Activated CD8-positive, alpha-beta T cell treated with anti-CD3 and anti-CD28 coated beads, Interleukin-2, amount 10 ng/mL, durations not matched to agents 7 days and 5 days (primary cell): ENCODE measurements at regions not wholly inside any gene's neighbourhood (a gene's known extent, or its start where the extent isn't known, plus 50 kb on each side); places are given as distances from the start of the nearest gene placed in this dataset.

ENCODE experiments used
- ATAC-seq: fragments of 150-1000 bp; cut with Tn5 transposase; one replicate; pipeline ENCODE4 v1.10.0; 2021; ENCODE audit warnings: moderate library complexity
- CTCF ChIA-PET: fragments of 350-600 bp; sonication (Branson Sonifier 250); formaldehyde crosslinking; loops from one replicate; lab custom pipeline; 2021; ENCODE audit warnings: antibody characterized with exemption; lab: Charles Lee
- POLR2A ChIA-PET: fragments of 350-600 bp; sonication (Branson Sonifier 250); formaldehyde crosslinking; loops from one replicate; lab custom pipeline; 2021; ENCODE audit warnings: antibody characterized with exemption; lab: Charles Lee
- DNase-seq: peaks from one replicate; pipeline ENCODE4 v3.0.0-alpha.2; 2020
- H3K27ac Mint-ChIP-seq: one replicate; pipeline ENCODE4 v1.8.0; 2021; ENCODE audit warnings: mild to moderate bottlenecking, mixed read lengths
- H3K27me3 Mint-ChIP-seq: one replicate; pipeline ENCODE4 v1.8.0; 2021; ENCODE audit warnings: low read depth, mixed read lengths
- H3K36me3 Mint-ChIP-seq: one replicate; pipeline ENCODE4 v1.8.0; 2021; ENCODE audit warnings: low read depth, mixed read lengths
- H3K4me1 Mint-ChIP-seq: one replicate; pipeline ENCODE4 v1.8.0; 2021; ENCODE audit warnings: low read depth, mixed read lengths
- H3K4me3 Mint-ChIP-seq: one replicate; pipeline ENCODE4 v1.8.0; 2021; ENCODE audit warnings: mild to moderate bottlenecking, mixed read lengths
- H3K9me3 Mint-ChIP-seq: one replicate; pipeline ENCODE4 v1.8.0; 2022; ENCODE audit warnings: mixed read lengths; ENCODE audit not compliant: insufficient read depth

DNA sequence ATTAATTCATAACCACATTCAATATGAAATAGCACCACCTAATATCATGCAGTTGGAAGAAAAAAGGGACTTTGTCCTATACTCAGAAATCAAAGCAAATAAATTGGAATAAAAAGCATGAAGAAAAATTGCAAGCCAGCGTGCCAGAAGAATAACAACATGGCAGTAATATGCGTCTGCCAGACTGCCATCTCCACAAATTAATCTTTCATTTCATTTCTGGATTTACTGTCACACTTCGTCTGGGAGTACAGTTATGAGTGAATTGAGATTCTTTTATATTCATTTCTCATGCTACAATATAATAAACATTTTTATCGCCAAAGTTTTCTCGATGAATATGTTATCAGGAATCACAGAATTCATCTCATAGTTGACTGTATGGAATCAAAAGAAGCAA, 1327.7 kb upstream of the SEL1L start:
- no peak for DNase-seq
- CTCF ChIA-PET = no interaction called here
- no peak overlapping the region for H3K27ac Mint-ChIP-seq

DNA sequence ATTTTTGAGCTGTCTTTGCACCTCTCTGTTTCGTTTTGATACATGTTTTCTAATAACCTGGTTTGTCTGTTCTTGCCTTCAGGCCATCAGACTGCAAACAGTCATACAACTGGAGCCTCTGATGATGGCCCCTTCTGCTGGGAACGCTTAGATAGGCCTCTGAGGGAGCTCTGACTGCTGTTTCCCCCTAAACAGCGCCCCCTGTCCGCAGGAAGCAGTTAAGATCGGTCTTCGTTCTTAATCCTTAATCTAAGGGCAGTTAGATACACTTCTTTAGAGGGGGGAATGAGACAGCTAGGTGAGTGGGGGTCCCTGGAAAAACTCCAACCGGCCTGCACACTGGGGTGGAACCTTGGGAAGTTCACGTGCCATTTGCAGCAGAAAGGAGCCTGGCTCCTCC, 1338.8 kb upstream of the SEL1L start:
- Mint-ChIP-seq H3K9me3 (peaks cover under 1% of the 10 kb centered on the region), H3K27me3 (no peaks in the 10 kb centered on the region), H3K27ac (no peak overlapping the region), H3K4me1 (no peaks in the 10 kb centered on the region), H3K36me3 (no peaks in the 10 kb centered on the region), H3K4me3 (no peak overlapping the region)
- DNase-seq = no peak
- ChIA-PET CTCF (no interaction called here), POLR2A (no interaction called here)
- no peak for ATAC-seq

More for the DNA sequence above, 1327.7 kb upstream of the SEL1L start:
- Mint-ChIP-seq H3K9me3 (peaks cover 3% of the 10 kb centered on the region), H3K4me1 (no peaks in the 10 kb centered on the region), H3K4me3 (no peak overlapping the region), H3K27me3 (no peaks in the 10 kb centered on the region), H3K36me3 (no peaks in the 10 kb centered on the region)
- ATAC-seq = no peak
- POLR2A ChIA-PET = no interaction called here

DNA sequence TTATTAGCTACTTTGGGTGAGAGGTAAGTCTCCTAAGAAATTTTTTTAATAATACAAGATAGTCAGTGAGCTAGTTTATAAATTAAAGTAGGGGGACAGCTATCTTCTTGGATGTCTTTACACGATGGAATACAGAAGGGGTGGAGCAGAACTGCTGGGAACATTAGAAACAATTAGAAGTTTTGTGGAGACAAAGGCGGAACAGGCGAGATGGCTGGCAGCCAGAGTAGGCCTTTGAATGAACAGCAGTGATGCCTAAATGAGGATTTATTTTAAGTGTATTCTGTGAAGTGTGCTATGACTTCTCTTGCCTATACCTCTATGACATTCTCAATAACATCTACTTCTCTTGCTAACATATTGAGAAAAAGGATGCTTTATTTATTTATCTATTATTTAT, 1345.3 kb upstream of the SEL1L start:
- H3K4me3 Mint-ChIP-seq = no peak overlapping the region
- H3K36me3 Mint-ChIP-seq = no peaks in the 10 kb centered on the region
- no peaks in the 10 kb centered on the region for H3K27me3 Mint-ChIP-seq
- ChIA-PET CTCF (no interaction called here), POLR2A (no interaction called here)
- no peak for ATAC-seq
- DNase-seq = no peak
- H3K4me1 Mint-ChIP-seq = no peaks in the 10 kb centered on the region
- H3K9me3 Mint-ChIP-seq = peaks cover 15% of the 10 kb centered on the region
- H3K27ac Mint-ChIP-seq = no peak overlapping the region

DNA sequence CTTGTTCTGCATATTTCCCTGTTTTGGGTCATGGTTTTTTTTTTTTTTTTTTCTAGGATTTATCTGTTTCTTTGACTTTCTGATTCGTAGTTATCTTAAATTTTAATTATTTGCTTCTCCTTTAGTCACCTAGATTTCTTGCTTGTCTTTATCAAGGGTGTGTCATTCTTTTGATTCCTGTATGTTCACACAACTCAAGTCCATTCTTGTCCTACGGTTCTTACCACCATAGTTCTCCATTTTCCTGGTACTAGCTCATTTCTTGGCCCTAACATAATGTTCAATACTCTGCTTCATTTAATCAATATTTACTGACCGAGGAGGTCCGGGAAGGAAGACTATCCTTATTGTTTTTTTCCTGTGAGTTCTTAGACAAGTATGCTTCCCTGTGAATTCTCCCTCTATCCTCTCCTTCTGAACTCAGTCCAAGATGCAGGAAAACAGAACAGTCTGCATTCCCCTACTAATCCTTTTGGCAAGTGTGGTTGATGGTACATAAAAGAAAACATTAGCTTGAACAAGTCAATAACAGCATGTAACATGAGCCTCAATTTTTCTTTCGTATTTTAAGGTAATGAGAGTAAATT, 1346.4 kb upstream of the SEL1L start:
- H3K27me3 Mint-ChIP-seq = no peaks in the 10 kb centered on the region
- ATAC-seq (no peak), DNase-seq (no peak)
- no peak overlapping the region for H3K4me3 Mint-ChIP-seq
- ChIA-PET CTCF (no interaction called here), POLR2A (no interaction called here)
- no peaks in the 10 kb centered on the region for H3K4me1 Mint-ChIP-seq
- peaks cover 15% of the 10 kb centered on the region for H3K9me3 Mint-ChIP-seq
- no peak overlapping the region for H3K27ac Mint-ChIP-seq
- H3K36me3 Mint-ChIP-seq = no peaks in the 10 kb centered on the region

DNA sequence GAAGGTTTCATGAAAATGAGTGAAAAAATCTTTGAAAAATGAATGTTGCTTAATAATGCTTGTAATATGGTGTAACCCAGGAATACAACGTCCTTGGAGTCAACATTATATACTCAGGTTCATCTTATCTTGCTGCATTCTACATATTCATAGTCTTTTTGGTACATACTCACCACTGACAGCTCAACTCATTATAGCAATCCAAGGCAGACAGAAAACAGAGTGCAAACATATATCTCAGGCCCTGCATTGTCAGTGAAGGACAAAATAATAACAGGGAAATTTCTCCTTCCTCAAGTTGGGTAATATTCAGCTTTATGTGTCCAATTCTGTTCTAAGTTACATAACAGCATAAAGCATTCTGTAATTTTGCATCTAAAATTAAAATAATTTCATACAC, 1353.0 kb upstream of the SEL1L start:
- H3K36me3 Mint-ChIP-seq = no peaks in the 10 kb centered on the region
- peaks cover 21% of the 10 kb centered on the region for H3K9me3 Mint-ChIP-seq
- DNase-seq = no peak
- H3K4me1 Mint-ChIP-seq = no peaks in the 10 kb centered on the region
- POLR2A ChIA-PET = no interaction called here
- H3K27ac Mint-ChIP-seq = no peak overlapping the region
- CTCF ChIA-PET = no interaction called here
- no peaks in the 10 kb centered on the region for H3K27me3 Mint-ChIP-seq
- no peak overlapping the region for H3K4me3 Mint-ChIP-seq
- no peak for ATAC-seq

DNA sequence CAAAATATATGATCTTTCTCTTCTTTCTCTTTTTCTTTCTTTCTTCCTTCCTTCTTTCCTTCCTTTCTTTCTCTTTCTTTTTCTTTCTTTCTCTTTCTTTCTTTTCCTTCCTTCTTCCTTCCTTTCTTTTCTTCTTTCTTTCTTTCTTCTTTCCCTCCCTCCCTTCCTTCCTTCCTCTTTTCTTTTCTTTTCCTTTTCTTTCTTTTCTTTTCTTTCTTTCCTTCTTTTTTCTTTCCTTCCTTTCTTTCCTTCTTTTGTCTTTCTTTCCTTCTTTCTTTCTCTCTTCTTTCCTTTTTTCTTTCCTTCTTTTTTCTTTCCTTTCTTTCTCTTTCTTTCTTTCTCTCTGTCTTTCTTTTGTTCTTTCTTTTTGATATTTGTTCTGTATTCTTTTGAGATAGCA, 1356.0 kb upstream of the SEL1L start:
- Mint-ChIP-seq H3K36me3 (no peaks in the 10 kb centered on the region), H3K4me1 (no peaks in the 10 kb centered on the region), H3K27me3 (no peaks in the 10 kb centered on the region), H3K9me3 (peaks cover 14% of the 10 kb centered on the region), H3K4me3 (no peak overlapping the region), H3K27ac (no peak overlapping the region)
- no peak for ATAC-seq
- no peak for DNase-seq
- ChIA-PET POLR2A (no interaction called here), CTCF (no interaction called here)

DNA sequence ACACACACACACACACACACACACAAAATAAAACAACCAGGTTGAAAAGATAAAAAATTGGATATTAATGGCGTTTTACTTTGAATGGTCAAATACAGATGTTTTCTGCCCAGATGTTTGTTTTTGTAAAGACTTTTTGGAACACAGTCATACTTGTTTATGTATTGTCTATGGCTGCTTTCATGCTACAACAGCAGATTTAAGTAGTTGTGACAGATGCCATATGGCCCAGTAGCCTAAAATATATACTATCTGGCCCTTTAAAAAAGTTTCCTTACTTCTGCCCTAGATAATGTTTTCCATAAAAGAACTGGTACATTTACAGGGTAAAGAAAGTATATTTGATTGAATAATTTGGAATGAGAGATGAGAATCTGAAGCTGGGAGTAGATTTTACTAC, 1362.8 kb upstream of the SEL1L start:
- H3K4me3 Mint-ChIP-seq = no peak overlapping the region
- DNase-seq = no peak
- ATAC-seq = no peak
- ChIA-PET CTCF (no interaction called here), POLR2A (no interaction called here)
- H3K27me3 Mint-ChIP-seq = no peaks in the 10 kb centered on the region
- peaks cover 6% of the 10 kb centered on the region for H3K9me3 Mint-ChIP-seq
- H3K4me1 Mint-ChIP-seq = no peaks in the 10 kb centered on the region
- no peaks in the 10 kb centered on the region for H3K36me3 Mint-ChIP-seq
- no peak overlapping the region for H3K27ac Mint-ChIP-seq

DNA sequence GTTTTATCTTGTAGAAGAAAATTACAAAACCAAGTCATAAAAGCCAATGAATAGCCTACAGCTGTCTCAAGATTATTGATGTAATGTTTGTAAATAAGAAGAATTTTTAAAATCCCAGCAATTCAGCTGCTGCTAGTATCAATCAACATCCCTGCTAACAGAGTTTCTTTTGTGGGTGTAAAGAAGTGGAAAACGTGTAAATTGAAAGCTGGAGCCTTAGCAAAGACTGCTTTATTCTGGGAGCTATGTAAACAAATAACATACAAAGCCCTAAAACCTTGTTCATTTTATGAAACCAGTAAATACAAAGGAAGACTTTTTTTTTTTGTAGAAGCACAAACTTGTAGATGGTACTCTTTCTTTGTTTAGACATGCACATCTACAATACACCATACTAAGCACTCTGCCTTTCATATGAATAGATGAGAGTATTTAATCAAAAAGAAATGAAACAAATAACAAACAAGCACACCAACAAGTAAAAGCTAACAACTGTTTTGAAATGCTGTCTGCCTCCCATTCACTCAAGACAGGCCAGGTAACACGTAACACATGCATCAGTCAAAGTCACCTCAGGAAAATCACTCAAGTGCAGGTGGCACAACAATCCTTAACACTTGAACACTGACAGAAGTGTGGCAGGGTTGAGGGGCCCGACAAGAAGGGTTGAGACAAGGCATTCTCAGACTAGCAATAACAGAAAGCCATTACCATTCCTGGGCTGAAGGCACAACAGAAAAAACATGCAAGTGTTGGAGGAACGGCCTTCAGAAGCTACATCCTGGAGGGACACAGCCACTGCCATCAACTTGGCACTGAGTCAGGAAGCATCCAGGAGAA, 1364.0 kb upstream of the SEL1L start:
- H3K27ac Mint-ChIP-seq = no peak overlapping the region
- no peak for DNase-seq
- H3K4me3 Mint-ChIP-seq = no peak overlapping the region
- no peaks in the 10 kb centered on the region for H3K4me1 Mint-ChIP-seq
- ChIA-PET CTCF (no interaction called here), POLR2A (no interaction called here)
- no peaks in the 10 kb centered on the region for H3K36me3 Mint-ChIP-seq
- no peak for ATAC-seq
- H3K27me3 Mint-ChIP-seq = no peaks in the 10 kb centered on the region
- peaks cover 6% of the 10 kb centered on the region for H3K9me3 Mint-ChIP-seq

DNA sequence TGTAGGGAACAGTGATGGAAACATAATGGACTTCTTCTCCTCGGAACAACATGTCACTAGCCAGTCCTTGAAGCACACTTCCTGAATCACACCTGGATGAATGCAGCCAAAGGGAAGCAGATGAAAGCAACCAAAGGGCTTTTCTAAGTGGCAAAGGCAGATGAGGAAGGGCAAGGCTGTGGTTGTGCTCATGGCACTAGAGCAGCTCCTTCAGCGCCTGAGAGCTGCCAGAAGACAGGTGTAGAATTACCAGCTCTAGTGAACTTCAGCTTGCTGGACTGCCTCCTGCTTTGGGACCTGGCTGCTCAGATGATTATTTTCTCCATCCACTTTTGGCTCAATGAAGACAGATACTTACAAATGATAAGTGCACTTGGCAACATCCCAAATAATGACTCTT, 1372.1 kb upstream of the SEL1L start:
- POLR2A ChIA-PET = no interaction called here
- Mint-ChIP-seq H3K36me3 (no peaks in the 10 kb centered on the region), H3K9me3 (peaks cover 22% of the 10 kb centered on the region), H3K4me3 (no peak overlapping the region), H3K4me1 (no peaks in the 10 kb centered on the region), H3K27me3 (no peaks in the 10 kb centered on the region), H3K27ac (no peak overlapping the region)
- CTCF ChIA-PET = no interaction called here
- no peak for ATAC-seq
- no peak for DNase-seq

DNA sequence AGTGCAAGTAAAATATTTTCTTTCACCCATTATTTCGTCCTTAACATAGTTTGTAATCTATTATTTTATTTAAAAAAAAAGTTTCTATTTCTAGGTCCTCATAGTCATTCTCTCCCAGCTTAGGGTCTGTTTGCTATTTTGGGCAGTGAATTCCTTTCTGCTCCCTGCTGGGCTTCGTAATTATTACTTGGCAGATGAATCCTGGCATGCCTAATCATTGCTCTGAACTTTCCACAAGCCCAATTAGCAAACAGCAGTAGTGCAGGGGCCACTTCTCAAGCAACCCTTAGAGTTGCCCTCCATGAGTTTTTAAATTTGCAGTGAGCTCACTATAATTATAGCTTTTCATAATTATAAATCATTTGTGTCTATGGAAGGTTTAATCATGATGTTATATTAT, 1378.3 kb upstream of the SEL1L start:
- no peak overlapping the region for H3K4me3 Mint-ChIP-seq
- POLR2A ChIA-PET = no interaction called here
- no peaks in the 10 kb centered on the region for H3K27me3 Mint-ChIP-seq
- DNase-seq = no peak
- no peaks in the 10 kb centered on the region for H3K4me1 Mint-ChIP-seq
- H3K9me3 Mint-ChIP-seq = no peaks in the 10 kb centered on the region
- ATAC-seq = no peak
- CTCF ChIA-PET = no interaction called here
- H3K27ac Mint-ChIP-seq = no peak overlapping the region
- H3K36me3 Mint-ChIP-seq = no peaks in the 10 kb centered on the region

DNA sequence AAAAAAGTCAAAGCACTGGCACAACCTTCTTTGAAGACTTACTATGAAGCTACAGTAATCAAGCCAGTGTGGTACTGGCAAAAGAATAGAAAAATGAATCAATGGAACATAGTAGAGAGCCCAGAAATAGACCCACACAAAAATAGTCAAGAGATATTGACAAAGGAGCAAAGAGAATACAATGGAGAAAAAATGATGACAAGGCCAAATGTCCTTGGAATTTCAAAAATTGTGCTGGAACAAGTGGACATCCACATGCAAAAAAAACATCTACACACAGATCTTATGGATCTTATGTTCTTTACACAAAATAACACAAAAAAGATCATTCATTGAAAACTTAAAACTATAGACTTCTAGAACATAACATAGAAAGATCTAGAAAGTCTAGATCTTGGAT, 1379.7 kb upstream of the SEL1L start:
- Mint-ChIP-seq H3K4me1 (no peaks in the 10 kb centered on the region), H3K4me3 (no peak overlapping the region), H3K27ac (no peak overlapping the region), H3K36me3 (no peaks in the 10 kb centered on the region), H3K27me3 (no peaks in the 10 kb centered on the region), H3K9me3 (no peaks in the 10 kb centered on the region)
- POLR2A ChIA-PET = no interaction called here
- ATAC-seq (no peak), DNase-seq (no peak)
- CTCF ChIA-PET = no interaction called here

DNA sequence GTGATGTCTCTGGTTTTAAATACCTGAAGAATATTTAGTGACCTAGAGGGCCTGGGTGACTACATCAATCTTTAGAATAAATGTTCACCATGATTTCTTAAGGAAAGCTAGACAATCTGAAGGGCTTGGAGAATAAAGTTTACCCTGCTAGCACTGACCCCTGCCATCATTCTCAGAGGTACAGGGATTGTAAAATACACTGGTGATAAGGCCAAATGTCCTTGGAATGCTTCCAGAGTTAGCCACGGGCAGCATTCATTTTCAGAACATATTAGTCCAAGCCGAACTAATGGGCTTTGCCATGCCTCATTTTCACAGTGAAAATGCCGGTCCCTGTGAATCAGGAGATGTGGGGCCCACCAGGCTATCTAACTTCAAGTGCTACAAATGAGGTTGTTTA, 1381.7 kb upstream of the SEL1L start:
- Mint-ChIP-seq H3K27ac (no peak overlapping the region), H3K4me1 (no peaks in the 10 kb centered on the region), H3K4me3 (no peak overlapping the region), H3K36me3 (no peaks in the 10 kb centered on the region), H3K27me3 (no peaks in the 10 kb centered on the region), H3K9me3 (no peaks in the 10 kb centered on the region)
- POLR2A ChIA-PET = no interaction called here
- no peak for ATAC-seq
- no peak for DNase-seq
- CTCF ChIA-PET = no interaction called here

DNA sequence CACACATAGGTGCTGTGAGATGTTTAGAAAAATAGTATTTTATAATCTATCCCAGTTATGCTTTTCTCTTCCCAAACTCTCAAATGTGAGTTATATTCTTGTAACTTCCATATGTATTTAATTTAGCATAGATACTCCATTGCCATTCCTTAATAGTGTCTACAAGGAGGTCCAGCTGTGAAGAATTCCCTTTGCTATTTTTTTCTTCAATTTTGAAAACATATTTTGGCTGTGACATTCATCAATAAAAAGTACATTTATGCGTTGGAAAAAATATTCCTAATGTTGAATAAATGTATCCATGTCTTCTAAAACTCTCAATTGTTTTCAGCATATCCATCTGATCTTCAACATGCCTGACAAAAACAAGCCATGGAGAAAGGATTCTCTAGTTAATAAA, 1402.0 kb upstream of the SEL1L start:
- Mint-ChIP-seq H3K9me3 (peaks cover 3% of the 10 kb centered on the region), H3K4me1 (no peaks in the 10 kb centered on the region), H3K27me3 (no peaks in the 10 kb centered on the region), H3K4me3 (no peak overlapping the region), H3K27ac (no peak overlapping the region), H3K36me3 (no peaks in the 10 kb centered on the region)
- CTCF ChIA-PET = no interaction called here
- DNase-seq = no peak
- POLR2A ChIA-PET = no interaction called here
- no peak for ATAC-seq
